Activated B cell treated with CpG ODN at 0.5 μM for 24 hours (primary cell): ENCODE measurements at regions not wholly inside any gene's neighbourhood (a gene's known extent, or its start where the extent isn't known, plus 50 kb on each side); places are given as distances from the start of the nearest gene placed in this dataset.

ENCODE experiments used
- ATAC-seq: fragments of 200-7000 bp; cut with Tn5 transposase; one replicate; pipeline ENCODE4 v1.10.0; 2021; ENCODE audit warnings: low read depth, mild to moderate bottlenecking, moderate library complexity
- CTCF ChIA-PET: fragments of 350-600 bp; sonication (Branson Sonifier 250); formaldehyde crosslinking; loops from one replicate; lab custom pipeline; 2021; ENCODE audit warnings: antibody characterized with exemption; lab: Charles Lee
- POLR2A ChIA-PET: fragments of 350-600 bp; sonication (Branson Sonifier 250); formaldehyde crosslinking; loops from one replicate; lab custom pipeline; 2021; ENCODE audit warnings: antibody characterized with exemption; lab: Charles Lee
- DNase-seq: peaks from one replicate; pipeline ENCODE4 v3.0.0; 2022
- H3K27ac Mint-ChIP-seq: one replicate; pipeline ENCODE4 v1.8.0; 2020; ENCODE audit warnings: mixed read lengths
- H3K27me3 Mint-ChIP-seq: one replicate; pipeline ENCODE4 v1.8.0; 2021; ENCODE audit warnings: mixed read lengths
- H3K36me3 Mint-ChIP-seq: one replicate; pipeline ENCODE4 v1.8.0; 2021; ENCODE audit warnings: low read depth, mixed read lengths
- H3K4me1 Mint-ChIP-seq: one replicate; pipeline ENCODE4 v1.8.0; 2021; ENCODE audit warnings: mixed read lengths
- H3K4me3 Mint-ChIP-seq: one replicate; pipeline ENCODE4 v1.8.0; 2020; ENCODE audit warnings: mild to moderate bottlenecking, mixed read lengths
- H3K9me3 Mint-ChIP-seq: one replicate; pipeline ENCODE4 v1.8.0; 2020; ENCODE audit warnings: mixed read lengths
- intact Hi-C: fragments of 100-400 bp; cut with micrococcal nuclease; formaldehyde crosslinking; loops from one replicate; pipeline ENCODE4 v1.15.1; 2024
- TF ChIP-seq, protein P1 (sequence below): fragments of 200-600 bp; IDR thresholded peaks from one replicate; pipeline ENCODE4 v1.8.0; 2022; ENCODE audit warnings: antibody characterized with exemption, mild to moderate bottlenecking

DNA sequence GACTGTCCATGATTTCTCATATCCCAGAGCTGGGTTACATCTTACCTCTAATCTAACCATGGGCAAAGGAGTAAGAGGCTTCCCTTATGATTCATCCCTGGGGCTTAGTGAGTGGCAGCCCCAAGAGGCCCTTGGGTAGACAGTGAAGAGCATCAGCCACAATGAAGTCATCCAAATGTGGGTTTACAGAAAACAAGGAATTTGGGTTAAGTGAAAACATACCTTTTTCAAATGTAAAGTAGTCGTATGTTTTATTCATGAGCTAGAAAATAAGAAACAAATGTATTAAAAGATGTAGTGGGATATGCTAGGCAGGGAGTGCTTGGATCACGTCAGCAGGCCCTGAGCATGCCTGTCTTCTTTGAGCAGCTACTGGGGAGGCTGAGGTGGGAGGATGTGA, 54.0 kb upstream of the ELK3 start:
- ChIA-PET CTCF (no interaction called here), POLR2A (no interaction called here)
- intact Hi-C loops = loop anchor here (5.0 kb wide), 1 partner anchor 57 kb away; no protein-coding TSS in a partner anchor

DNA sequence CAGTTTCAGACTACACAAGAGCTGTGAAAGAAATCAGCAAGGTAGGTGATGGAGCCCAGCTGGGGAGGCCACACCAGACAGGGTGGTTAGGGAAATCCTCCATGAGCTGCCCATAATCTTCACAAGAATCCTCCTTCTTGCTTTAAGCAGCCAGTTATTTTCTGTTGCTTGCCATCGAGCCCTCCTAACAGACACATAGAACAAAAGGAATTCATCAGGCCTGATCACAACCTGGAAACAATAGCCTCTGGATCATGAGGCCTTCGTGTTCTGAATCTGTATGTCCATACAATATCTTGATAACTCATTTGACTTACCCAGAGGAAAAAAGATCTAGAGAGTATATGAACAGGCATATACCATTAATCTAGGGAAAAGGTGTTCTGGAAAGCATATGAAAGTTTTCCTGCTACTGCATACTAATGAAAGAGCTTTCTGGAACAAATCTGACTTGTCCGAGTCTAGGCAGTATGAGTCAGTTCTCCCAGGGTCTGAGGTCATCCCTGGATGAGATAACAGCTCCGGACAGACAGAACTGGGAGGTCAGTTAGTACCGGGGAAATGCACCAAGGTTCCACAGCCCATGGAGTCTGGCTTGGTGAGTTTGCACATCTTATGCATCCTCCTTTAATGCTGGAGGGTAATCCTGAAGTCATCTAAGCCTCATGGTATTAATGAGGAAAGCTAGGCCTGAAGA, 52.8 kb upstream of the ELK3 start:
- Mint-ChIP-seq H3K27me3 (no peaks in the 10 kb centered on the region), H3K27ac (no peak overlapping the region), H3K4me1 (peaks cover 37% of the 10 kb centered on the region), H3K9me3 (no peaks in the 10 kb centered on the region), H3K36me3 (no peaks in the 10 kb centered on the region), H3K4me3 (no peak overlapping the region)
- ChIA-PET POLR2A (no interaction called here), CTCF (no interaction called here)
- intact Hi-C loops = loop anchor here (5.0 kb wide), 1 partner anchor 56 kb away; no protein-coding TSS in a partner anchor
- DNase-seq (no peak), ATAC-seq (no peak)
- TF ChIP-seq, protein P1, sequence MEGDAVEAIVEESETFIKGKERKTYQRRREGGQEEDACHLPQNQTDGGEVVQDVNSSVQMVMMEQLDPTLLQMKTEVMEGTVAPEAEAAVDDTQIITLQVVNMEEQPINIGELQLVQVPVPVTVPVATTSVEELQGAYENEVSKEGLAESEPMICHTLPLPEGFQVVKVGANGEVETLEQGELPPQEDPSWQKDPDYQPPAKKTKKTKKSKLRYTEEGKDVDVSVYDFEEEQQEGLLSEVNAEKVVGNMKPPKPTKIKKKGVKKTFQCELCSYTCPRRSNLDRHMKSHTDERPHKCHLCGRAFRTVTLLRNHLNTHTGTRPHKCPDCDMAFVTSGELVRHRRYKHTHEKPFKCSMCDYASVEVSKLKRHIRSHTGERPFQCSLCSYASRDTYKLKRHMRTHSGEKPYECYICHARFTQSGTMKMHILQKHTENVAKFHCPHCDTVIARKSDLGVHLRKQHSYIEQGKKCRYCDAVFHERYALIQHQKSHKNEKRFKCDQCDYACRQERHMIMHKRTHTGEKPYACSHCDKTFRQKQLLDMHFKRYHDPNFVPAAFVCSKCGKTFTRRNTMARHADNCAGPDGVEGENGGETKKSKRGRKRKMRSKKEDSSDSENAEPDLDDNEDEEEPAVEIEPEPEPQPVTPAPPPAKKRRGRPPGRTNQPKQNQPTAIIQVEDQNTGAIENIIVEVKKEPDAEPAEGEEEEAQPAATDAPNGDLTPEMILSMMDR = no peak

More for the DNA sequence above, 54.0 kb upstream of the ELK3 start:
- ATAC-seq = no peak
- no peaks in the 10 kb centered on the region for H3K9me3 Mint-ChIP-seq
- no peak for DNase-seq
- H3K4me1 Mint-ChIP-seq = peaks cover 28% of the 10 kb centered on the region
- H3K4me3 Mint-ChIP-seq = no peak overlapping the region
- TF ChIP-seq, protein P1 = no peak
- H3K27me3 Mint-ChIP-seq = no peaks in the 10 kb centered on the region
- H3K36me3 Mint-ChIP-seq = no peaks in the 10 kb centered on the region
- H3K27ac Mint-ChIP-seq = no peak overlapping the region

GRCh38 chr12:96143392-96143791, 50.8 kb upstream of the ELK3 start:
- DNase-seq = no peak
- TF ChIP-seq, protein P1 = no peak
- H3K4me3 Mint-ChIP-seq = peak overlapping the region; percentile 25
- ChIA-PET CTCF (no interaction called here), POLR2A (no interaction called here)
- peak; percentile 66 for ATAC-seq
- no peaks in the 10 kb centered on the region for H3K36me3 Mint-ChIP-seq
- intact Hi-C loops = loop anchor here (1.0 to 5.0 kb wide), 2 partner anchors 54 to 72 kb away; no protein-coding TSS in a partner anchor
- H3K9me3 Mint-ChIP-seq = no peaks in the 10 kb centered on the region
- no peaks in the 10 kb centered on the region for H3K27me3 Mint-ChIP-seq
- H3K27ac Mint-ChIP-seq = peak overlapping the region; percentile 43
- H3K4me1 Mint-ChIP-seq = peaks cover 39% of the 10 kb centered on the region

GRCh38 chr12:96143827-96144565, 50.2 kb upstream of the ELK3 start:
- DNase-seq (no peak), ATAC-seq (no peak)
- intact Hi-C loops = loop anchor here (1.0 to 5.0 kb wide), 2 partner anchors 53 to 71 kb away; no protein-coding TSS in a partner anchor
- Mint-ChIP-seq H3K36me3 (no peaks in the 10 kb centered on the region), H3K27ac (peak overlapping the region; percentile 43), H3K27me3 (no peaks in the 10 kb centered on the region), H3K9me3 (no peaks in the 10 kb centered on the region), H3K4me3 (no peak overlapping the region), H3K4me1 (peaks cover 39% of the 10 kb centered on the region)
- TF ChIP-seq, protein P1 = no peak
- ChIA-PET CTCF (no interaction called here), POLR2A (interaction anchor here (0.6 to 0.7 kb wide), 2 partner anchors 106 to 108 kb away, joined by 4 read pairs; partner anchors contain the start of gene LTA4H)
